ENCODE measurements at regions not wholly inside any gene's neighbourhood (a gene's known extent, or its start where the extent isn't known, plus 50 kb on each side); places are given as distances from the start of the nearest gene placed in this dataset.

- DNase-seq, result no peak
Measured at GRCh38 chr18:38898167-38898566, 1332.6 kb upstream of the CELF4 start.

GRCh38 chr18:38895560-38895959 lies 1330.0 kb upstream of the CELF4 start:
- DNase-seq, result no peak

GRCh38 chr18:38887671-38888020 lies 1322.0 kb upstream of the CELF4 start:
- DNase-seq, result no peak

GRCh38 chr18:38886861-38887670 lies 1321.5 kb upstream of the CELF4 start:
- DNase-seq, result no peak

- DNase-seq, result no peak
Measured at GRCh38 chr18:38886235-38886634, 1320.6 kb upstream of the CELF4 start.

GRCh38 chr18:38884050-38884449 lies 1318.5 kb upstream of the CELF4 start:
- DNase-seq, result no peak

- no peak for DNase-seq
Measured at GRCh38 chr18:38883111-38883510, 1317.5 kb upstream of the CELF4 start.

- DNase-seq, result no peak
Measured at GRCh38 chr18:38879871-38880270, 1314.3 kb upstream of the CELF4 start.

GRCh38 chr18:38872342-38872741 lies 1306.7 kb upstream of the CELF4 start:
- no peak for DNase-seq

- no peak for DNase-seq
Measured at GRCh38 chr18:38868757-38869156, 1303.2 kb upstream of the CELF4 start.

- DNase-seq, result no peak
Measured at GRCh38 chr18:38867680-38868079, 1302.1 kb upstream of the CELF4 start.

- DNase-seq, result no peak
Measured at GRCh38 chr18:38851526-38851925, 1285.9 kb upstream of the CELF4 start.

GRCh38 chr18:38847326-38847725 lies 1281.7 kb upstream of the CELF4 start:
- no peak for DNase-seq

GRCh38 chr18:38843291-38843690 lies 1277.7 kb upstream of the CELF4 start:
- DNase-seq, result no peak

GRCh38 chr18:38826247-38826646 lies 1260.6 kb upstream of the CELF4 start:
- DNase-seq, result no peak

GRCh38 chr18:38811209-38811608 lies 1245.6 kb upstream of the CELF4 start:
- no peak for DNase-seq

GRCh38 chr18:38810789-38811188 lies 1245.2 kb upstream of the CELF4 start:
- no peak for DNase-seq

GRCh38 chr18:38807915-38808314 lies 1242.3 kb upstream of the CELF4 start:
- DNase-seq, result no peak

GRCh38 chr18:38805256-38805655 lies 1239.7 kb upstream of the CELF4 start:
- no peak for DNase-seq

- no peak for DNase-seq
Measured at GRCh38 chr18:38801640-38802039, 1236.0 kb upstream of the CELF4 start.

- DNase-seq, result no peak
Measured at GRCh38 chr18:38796762-38797161, 1231.2 kb upstream of the CELF4 start.

- DNase-seq, result no peak
Measured at GRCh38 chr18:38792731-38793130, 1227.1 kb upstream of the CELF4 start.

GRCh38 chr18:38790786-38791185 lies 1225.2 kb upstream of the CELF4 start:
- DNase-seq, result no peak

- DNase-seq, result no peak
Measured at GRCh38 chr18:38790303-38790702, 1224.7 kb upstream of the CELF4 start.

GRCh38 chr18:38789141-38789540 lies 1223.5 kb upstream of the CELF4 start:
- DNase-seq, result no peak
